GM18505 (cell line): ENCODE measurements at regions not wholly inside any gene's neighbourhood (a gene's known extent, or its start where the extent isn't known, plus 50 kb on each side); places are given as distances from the start of the nearest gene placed in this dataset.
"Not testable (repeated sequence)": the region's sequence is repeated elsewhere in the genome, so short reads cannot be mapped to it uniquely, and the experiment has no call there.

Experiments
- ATAC-seq: cut with Tn5 transposase; IDR thresholded peaks from one replicate; pipeline ENCODE4 v1.9.1; 2021; ENCODE audit not compliant: unreplicated experiment
- POLR2A ChIP-seq: IDR thresholded peaks from 4 replicates; pipeline ENCODE4 v1.6.1; 2011; ENCODE audit warnings: borderline replicate concordance; ENCODE audit not compliant: insufficient read depth, insufficient read length; ENCODE audit errors: extremely low read depth

DNA sequence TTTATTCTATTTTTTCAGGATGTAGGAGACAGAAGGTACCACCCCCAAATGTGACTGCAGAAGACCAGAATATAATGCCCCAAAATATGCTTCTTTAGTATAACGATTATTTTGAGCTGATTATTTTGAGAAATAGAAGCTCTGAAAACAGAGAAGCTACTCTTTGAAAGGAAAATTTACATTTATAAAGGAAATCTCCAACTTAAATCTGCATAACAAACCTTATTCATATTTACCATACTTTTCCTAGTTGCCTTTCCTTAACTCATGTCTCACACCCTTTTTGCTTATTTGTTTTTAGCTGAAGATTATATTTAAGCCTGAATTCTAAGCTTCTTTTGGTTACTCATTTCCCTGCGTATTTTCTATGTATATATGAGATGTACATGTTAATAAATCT is 127.1 kb upstream of the THSD7A start:
- ATAC-seq, result no peak
- TF ChIP-seq POLR2A, result no peak

DNA sequence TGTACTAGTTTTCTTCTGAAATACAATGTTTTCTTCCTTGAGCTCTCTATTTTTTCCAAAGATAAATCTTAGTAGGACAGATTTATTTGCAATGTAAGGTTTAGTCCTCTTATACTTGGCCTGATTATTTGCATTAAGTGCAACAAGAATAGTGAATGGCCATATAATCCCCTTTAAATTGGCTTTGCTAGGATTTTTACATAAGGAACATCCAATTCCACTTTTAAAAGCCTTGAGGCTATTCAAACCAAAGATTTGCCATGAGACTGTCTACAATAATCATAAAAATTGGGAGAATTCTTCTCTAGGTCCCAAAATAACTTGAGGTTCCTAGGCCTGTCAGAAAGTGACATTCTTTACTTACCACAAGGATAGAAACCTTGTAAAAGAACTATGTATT is 128.6 kb upstream of the THSD7A start:
- no peak for ATAC-seq
- no peak for TF ChIP-seq POLR2A

- no peak for ATAC-seq
- no peak for TF ChIP-seq POLR2A
Measured at GRCh38 chr7:11969643-11970042, 137.6 kb upstream of the THSD7A start.

- ATAC-seq, result no peak
- no peak for TF ChIP-seq POLR2A
Measured at GRCh38 chr7:11970132-11970531, 138.1 kb upstream of the THSD7A start.

DNA sequence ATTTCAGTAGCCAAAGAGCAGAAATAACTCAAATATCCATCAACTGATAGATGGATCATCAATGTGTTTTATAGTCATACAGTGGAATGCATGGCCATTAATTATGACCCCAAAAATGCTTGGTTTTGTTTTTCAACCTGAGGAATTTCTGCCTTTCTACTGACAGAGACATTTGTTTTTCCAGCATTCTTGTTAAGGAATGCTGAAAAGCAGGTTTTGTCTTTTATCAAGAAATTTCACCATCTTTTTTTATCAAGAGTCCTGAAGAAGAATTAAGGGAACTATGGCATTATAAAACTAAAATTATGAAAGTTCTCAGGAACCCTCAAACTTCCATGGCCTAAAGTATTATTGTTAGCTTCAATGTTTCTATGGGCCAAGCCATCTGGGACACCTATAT is 153.4 kb upstream of the THSD7A start:
- ATAC-seq, result no peak
- no peak for TF ChIP-seq POLR2A

DNA sequence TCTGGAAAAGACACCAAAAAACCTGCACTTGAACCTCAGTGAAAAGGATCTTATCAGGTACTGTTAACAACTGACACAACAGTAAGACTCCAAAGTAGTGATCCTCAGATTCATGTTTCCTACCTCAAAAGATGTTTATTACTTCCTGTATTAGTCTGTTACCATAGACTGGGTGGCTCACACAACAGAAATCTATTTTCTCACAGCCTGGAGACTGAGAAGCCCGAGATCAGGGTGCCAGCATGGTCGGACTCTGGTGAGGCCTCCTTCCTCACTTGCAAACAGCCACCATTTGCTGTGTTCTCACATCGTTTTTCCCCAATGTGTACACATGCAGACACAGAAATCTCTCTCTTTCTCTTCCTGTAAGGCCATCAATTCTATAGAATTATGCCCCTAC is 154.0 kb upstream of the THSD7A start:
- TF ChIP-seq POLR2A, result no peak
- ATAC-seq, result no peak

- ATAC-seq, result no peak
- TF ChIP-seq POLR2A, result no peak
Measured at GRCh38 chr7:11988186-11988585, 156.2 kb upstream of the THSD7A start.

GRCh38 chr7:12002428-12002827 is 170.4 kb upstream of the THSD7A start:
- ATAC-seq, result no peak

GRCh38 chr7:12004581-12004980 is 172.6 kb upstream of the THSD7A start:
- no peak for TF ChIP-seq POLR2A
- ATAC-seq, result no peak

More at GRCh38 chr7:12002428-12002827, 170.4 kb upstream of the THSD7A start:
- no peak for TF ChIP-seq POLR2A

DNA sequence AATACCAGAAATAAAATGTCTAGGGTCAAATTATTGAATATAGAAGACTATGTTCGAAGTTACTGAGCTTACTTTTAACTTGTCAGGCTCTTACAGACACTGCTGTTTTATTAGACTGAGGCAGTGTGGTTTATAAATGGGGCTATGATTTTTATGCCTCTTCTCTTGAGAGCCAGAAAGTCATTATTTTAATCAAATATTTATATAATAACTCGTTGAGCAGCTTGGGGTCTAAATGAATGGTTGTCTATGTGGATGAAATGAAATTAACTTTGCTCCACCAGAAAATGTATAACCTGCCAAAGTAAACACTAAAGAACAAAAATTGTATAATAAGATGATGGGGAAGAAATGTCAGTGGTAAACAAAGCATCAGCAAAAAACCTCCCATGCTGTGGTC is 175.6 kb upstream of the THSD7A start:
- TF ChIP-seq POLR2A, result no peak
- no peak for ATAC-seq

- TF ChIP-seq POLR2A, result no peak
- no peak for ATAC-seq
Measured at GRCh38 chr7:12013983-12014382, 182.0 kb upstream of the THSD7A start.

DNA sequence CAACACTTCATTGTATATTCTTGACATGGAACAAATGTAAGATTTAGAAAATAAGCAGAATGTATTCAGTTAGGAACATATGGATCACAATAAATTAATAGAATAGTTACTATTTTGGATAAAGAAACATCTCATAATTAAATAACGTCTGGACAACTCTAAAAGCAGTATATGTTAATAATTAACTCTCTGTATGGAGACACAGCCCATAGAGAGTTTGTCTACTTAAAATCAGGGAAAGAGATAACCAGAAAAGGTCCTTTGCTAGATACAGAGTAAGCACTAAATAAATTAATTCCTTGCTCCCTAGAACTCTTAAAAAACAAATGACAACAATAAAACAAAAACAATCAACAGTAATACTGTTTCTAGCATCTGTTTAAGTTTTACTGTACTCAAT is 184.4 kb upstream of the THSD7A start:
- no peak for TF ChIP-seq POLR2A
- no peak for ATAC-seq

- no peak for ATAC-seq
- TF ChIP-seq POLR2A, result no peak
Measured at GRCh38 chr7:12017046-12017445, 185.0 kb upstream of the THSD7A start.

GRCh38 chr7:12022011-12022410 is 189.1 kb upstream of the TMEM106B start:
- ATAC-seq, result not testable (repeated sequence)

GRCh38 chr7:12025246-12025645 is 185.8 kb upstream of the TMEM106B start:
- TF ChIP-seq POLR2A, result no peak
- no peak for ATAC-seq
